Adrenal gland (tissue), 9 donors: ENCODE measurements at regions not wholly inside any gene's neighbourhood (a gene's known extent, or its start where the extent isn't known, plus 50 kb on each side); places are given as distances from the start of the nearest gene placed in this dataset.

Source experiments
- DNase-seq, 7 donors: peaks; one replicate each; pipeline ENCODE4 v3.0.0-alpha.2; 2019 to 2020
- H3K27ac ChIP-seq, 5 donors: fragments of 200-600 bp; sonication (generic) in 4 of 5; 1 replicate in 3 of 5; 2 replicates in 2 of 5; pipeline versions ENCODE4 v1.5.1 to v1.8.0; 2016 to 2020; ENCODE audit warnings: mild to moderate bottlenecking in 1 of 5
- H3K27me3 ChIP-seq: fragments of 200-600 bp; 2 replicates; pipeline ENCODE4 v1.8.0; 2021
- H3K36me3 ChIP-seq, 2 donors: fragments of 200-600 bp; replicated peaks in 1 of 2; 1 replicate in 1 of 2; 2 replicates in 1 of 2; pipeline versions ENCODE4 v1.5.1 to v1.8.0; 2018 to 2022
- H3K4me1 ChIP-seq, 2 donors: fragments of 200-600 bp; replicated peaks in 1 of 2; 1 replicate in 1 of 2; 2 replicates in 1 of 2; pipeline versions ENCODE4 v1.5.1 to v1.8.0; 2018 to 2021
- H3K4me3 ChIP-seq, 4 donors: fragments of 200-600 bp; sonication (generic) in 3 of 4; one replicate each; pipeline ENCODE4 v1.5.1; 2016 to 2018
- H3K9me3 ChIP-seq, 3 donors: fragments of 200-600 bp; sonication (generic) in 1 of 3; replicated peaks in 1 of 3; 1 replicate in 2 of 3; 2 replicates in 1 of 3; pipeline versions ENCODE4 v1.5.1 to v1.8.0; 2016 to 2021
- POLR2A ChIP-seq, 2 donors: fragments of 450-650 bp; IDR thresholded peaks; one replicate each; pipeline ENCODE4 v1.6.1; 2017; ENCODE audit warnings: antibody characterized with exemption in 2 of 2, mild to moderate bottlenecking in 2 of 2, moderate library complexity in 1 of 2
- WGBS, 4 donors: extraction: QIAGEN DNeasy Blood & Tissue Kit in 2 of 4; methylation state at CpG; one replicate each; pipeline versions ENCODE4 v1.1.5 to v1.1.7; 2013 to 2017; 5-methylcytosine and 5-hydroxymethylcytosine counted together
- intact Hi-C, 2 donors: fragments of 100-400 bp; cut with DNase I; formaldehyde crosslinking; loops; one replicate each; pipeline versions ENCODE4 v1.14.1 to v1.15.0; 2022 to 2023
- TF ChIP-seq, protein P1 (sequence below), 6 experiments: fragments of 450-650 bp in 4 of 6; fragments of 200-600 bp in 2 of 6; sonication (generic) in 1 of 6; IDR thresholded peaks; 1 replicate in 5 of 6; 2 replicates in 1 of 6; pipeline versions ENCODE4 v1.5.1 to v1.8.0; 2016 to 2021; ENCODE audit warnings: antibody characterized with exemption in 6 of 6, mild to moderate bottlenecking in 2 of 6, moderate library complexity in 1 of 6
- donor health status: healthy with polysubstance abuse.
- donor health status: Bipolar disorder and iron deficiency.
- donor health status: DM: yes; HTN: yes; CAD: no.
- donor health status: DM: no; HTN: no; CAD: no.
- donor health status: DM: no; HTN: no; CAD: no.

GRCh38 chr2:133789743-133790142 is 221.5 kb upstream of the NCKAP5 start:
- Histone ChIP-seq H3K4me1 (no peaks in the 10 kb centered on the region), H3K27me3 (no peaks in the 10 kb centered on the region), H3K27ac (no peak overlapping the region), H3K36me3 (no peaks in the 10 kb centered on the region), H3K4me3 (no peak overlapping the region), H3K9me3 (peaks cover 0 to 6% (median 0%) of the 10 kb centered on the region in 3 donors)
- no peak for DNase-seq
- WGBS, 4 donors: 46 to 75% (median 58%) methylated on average over 3 to 4 of the region's 4 CpGs
- no peak for TF ChIP-seq POLR2A (IDR thresholded peaks at IDR 0.05)
- intact Hi-C loops: no loop called here

GRCh38 chr2:133790711-133791110 is 222.4 kb upstream of the NCKAP5 start:
- intact Hi-C loops: no loop called here
- Histone ChIP-seq H3K9me3 (peaks cover 0 to 6% (median 0%) of the 10 kb centered on the region in 3 donors), H3K27ac (no peak overlapping the region), H3K4me1 (no peaks in the 10 kb centered on the region), H3K27me3 (no peaks in the 10 kb centered on the region), H3K4me3 (no peak overlapping the region), H3K36me3 (no peaks in the 10 kb centered on the region)
- no peak for TF ChIP-seq POLR2A (IDR thresholded peaks at IDR 0.05)
- TF ChIP-seq, protein P1, sequence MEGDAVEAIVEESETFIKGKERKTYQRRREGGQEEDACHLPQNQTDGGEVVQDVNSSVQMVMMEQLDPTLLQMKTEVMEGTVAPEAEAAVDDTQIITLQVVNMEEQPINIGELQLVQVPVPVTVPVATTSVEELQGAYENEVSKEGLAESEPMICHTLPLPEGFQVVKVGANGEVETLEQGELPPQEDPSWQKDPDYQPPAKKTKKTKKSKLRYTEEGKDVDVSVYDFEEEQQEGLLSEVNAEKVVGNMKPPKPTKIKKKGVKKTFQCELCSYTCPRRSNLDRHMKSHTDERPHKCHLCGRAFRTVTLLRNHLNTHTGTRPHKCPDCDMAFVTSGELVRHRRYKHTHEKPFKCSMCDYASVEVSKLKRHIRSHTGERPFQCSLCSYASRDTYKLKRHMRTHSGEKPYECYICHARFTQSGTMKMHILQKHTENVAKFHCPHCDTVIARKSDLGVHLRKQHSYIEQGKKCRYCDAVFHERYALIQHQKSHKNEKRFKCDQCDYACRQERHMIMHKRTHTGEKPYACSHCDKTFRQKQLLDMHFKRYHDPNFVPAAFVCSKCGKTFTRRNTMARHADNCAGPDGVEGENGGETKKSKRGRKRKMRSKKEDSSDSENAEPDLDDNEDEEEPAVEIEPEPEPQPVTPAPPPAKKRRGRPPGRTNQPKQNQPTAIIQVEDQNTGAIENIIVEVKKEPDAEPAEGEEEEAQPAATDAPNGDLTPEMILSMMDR (IDR thresholded peaks at IDR 0.05): no peak
- 62 to 94% (median 84%) methylated on average over 1 of the region's 1 CpG for WGBS, 4 donors
- no peak for DNase-seq

DNA sequence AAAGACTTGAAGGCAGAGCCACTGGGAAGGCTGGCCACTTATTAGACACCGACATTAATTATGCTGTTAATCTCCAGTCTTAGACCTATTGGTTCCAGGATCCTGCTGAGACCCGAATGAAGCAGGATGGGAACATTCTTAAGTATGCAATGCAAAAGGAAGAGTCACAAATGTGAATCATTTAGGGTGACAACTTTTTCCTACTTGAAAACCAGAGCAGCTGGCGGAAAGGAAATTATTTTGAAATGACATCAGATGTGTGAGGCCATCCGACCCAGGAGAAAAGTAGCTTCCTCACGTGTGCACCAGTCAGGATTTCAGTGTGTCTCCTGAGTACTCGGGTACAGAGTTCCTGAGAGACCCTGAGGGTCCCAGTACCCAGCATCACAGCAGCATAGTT is 222.9 kb upstream of the NCKAP5 start:
- 59 to 70% (median 65%) methylated on average over 6 of the region's 6 CpGs for WGBS, 4 donors
- Histone ChIP-seq H3K27ac (no peak overlapping the region), H3K4me1 (no peaks in the 10 kb centered on the region), H3K36me3 (no peaks in the 10 kb centered on the region), H3K9me3 (peaks cover 0 to 6% (median 0%) of the 10 kb centered on the region in 3 donors), H3K4me3 (no peak overlapping the region), H3K27me3 (no peaks in the 10 kb centered on the region)
- DNase-seq: no peak
- intact Hi-C loops: no loop called here
- TF ChIP-seq, protein P1 (IDR thresholded peaks at IDR 0.05): no peak
- TF ChIP-seq POLR2A (IDR thresholded peaks at IDR 0.05): no peak

- 75 to 84% (median 80%) methylated on average over 5 of the region's 5 CpGs for WGBS, 4 donors
- no peak for DNase-seq
- Histone ChIP-seq H3K36me3 (no peaks in the 10 kb centered on the region), H3K27me3 (no peaks in the 10 kb centered on the region), H3K4me3 (no peak overlapping the region), H3K27ac (no peak overlapping the region), H3K4me1 (no peaks in the 10 kb centered on the region), H3K9me3 (peaks cover 0 to 6% (median 0%) of the 10 kb centered on the region in 3 donors)
- TF ChIP-seq, protein P1 (IDR thresholded peaks at IDR 0.05): no peak
- no peak for TF ChIP-seq POLR2A (IDR thresholded peaks at IDR 0.05)
- intact Hi-C loops: no loop called here
These were observed 224.0 kb upstream of the NCKAP5 start for GRCh38 chr2:133792223-133792622.

DNA sequence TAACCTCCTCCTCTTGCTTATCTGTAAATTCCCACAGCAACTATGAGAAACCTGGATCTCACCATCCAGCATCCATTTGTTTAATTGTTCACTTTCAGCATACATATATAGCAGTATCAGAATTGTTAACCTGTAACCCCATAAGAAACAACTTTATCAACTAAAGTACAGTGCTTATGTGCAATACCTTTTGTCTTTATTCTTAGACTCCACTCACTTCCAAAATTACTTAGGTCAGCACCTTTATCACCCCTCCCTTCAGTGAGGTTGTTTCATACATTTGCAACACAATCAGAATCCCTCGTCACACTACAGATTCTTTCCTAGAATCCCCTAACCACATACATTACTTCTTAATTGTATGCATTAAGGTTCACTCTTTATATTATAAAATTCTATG is 225.9 kb upstream of the NCKAP5 start:
- no peak overlapping the region for H3K4me3 ChIP-seq
- H3K36me3 ChIP-seq: no peaks in the 10 kb centered on the region
- intact Hi-C loops: no loop called here
- 75 to 84% (median 79%) methylated on average over 1 of the region's 1 CpG for WGBS, 4 donors
- TF ChIP-seq POLR2A (IDR thresholded peaks at IDR 0.05): no peak
- TF ChIP-seq, protein P1 (IDR thresholded peaks at IDR 0.05): no peak
- H3K9me3 ChIP-seq: peaks cover 0 to 6% (median 0%) of the 10 kb centered on the region in 3 donors
- no peak for DNase-seq
- no peaks in the 10 kb centered on the region for H3K4me1 ChIP-seq
- no peak overlapping the region for H3K27ac ChIP-seq
- H3K27me3 ChIP-seq: no peaks in the 10 kb centered on the region
